Liver (tissue), 7 donors: ENCODE measurements at regions not wholly inside any gene's neighbourhood (a gene's known extent, or its start where the extent isn't known, plus 50 kb on each side); places are given as distances from the start of the nearest gene placed in this dataset.

Experiments used
- DNase-seq: peaks from one replicate; pipeline ENCODE4 v3.0.0-alpha.2; 2017; ENCODE audit warnings: low spot score
- H3K27ac ChIP-seq, 2 donors: one replicate each; pipeline ENCODE4 v1.7.0; 2013; ENCODE audit warnings: inconsistent platforms in 2 of 2, low read length in 2 of 2, control low read depth in 1 of 2, low read depth in 1 of 2, mild to moderate bottlenecking in 1 of 2
- H3K27me3 ChIP-seq, 4 donors: one replicate each; pipeline versions ENCODE4 v1.6.1 to v1.7.0; 2013; ENCODE audit warnings: low read length in 3 of 4, inconsistent platforms in 1 of 4, mild to moderate bottlenecking in 1 of 4, moderate library complexity in 1 of 4; ENCODE audit not compliant: control insufficient read depth in 4 of 4, insufficient read depth in 4 of 4
- H3K36me3 ChIP-seq, 4 donors: one replicate each; pipeline versions ENCODE4 v1.6.1 to v1.7.0; 2013; ENCODE audit warnings: low read length in 3 of 4, mild to moderate bottlenecking in 3 of 4, low read depth in 1 of 4, moderate library complexity in 1 of 4; ENCODE audit not compliant: control insufficient read depth in 4 of 4, insufficient read depth in 3 of 4
- H3K4me1 ChIP-seq, 4 donors: one replicate each; pipeline versions ENCODE4 v1.6.1 to v1.7.0; 2013; ENCODE audit warnings: low read length in 3 of 4, mild to moderate bottlenecking in 3 of 4, moderate library complexity in 1 of 4; ENCODE audit not compliant: control insufficient read depth in 4 of 4, insufficient read depth in 4 of 4
- H3K4me3 ChIP-seq, 3 donors: one replicate each; pipeline versions ENCODE4 v1.6.1 to v1.7.0; 2013; ENCODE audit warnings: low read length in 3 of 3, control low read depth in 1 of 3, low read depth in 1 of 3, mild to moderate bottlenecking in 1 of 3
- H3K9ac ChIP-seq, 2 donors: one replicate each; pipeline ENCODE4 v1.7.0; 2013; ENCODE audit warnings: low read length in 2 of 2, mild to moderate bottlenecking in 2 of 2, moderate library complexity in 2 of 2, control low read depth in 1 of 2, low read depth in 1 of 2
- H3K9me3 ChIP-seq, 4 donors: one replicate each; pipeline versions ENCODE4 v1.6.1 to v1.7.0; 2013; ENCODE audit warnings: low read length in 3 of 4; ENCODE audit not compliant: control insufficient read depth in 4 of 4
- ATF3 ChIP-seq: IDR thresholded peaks from 2 replicates; pipeline ENCODE4 v1.6.1; 2016; ENCODE audit warnings: antibody characterized with exemption
- EGR1 ChIP-seq, 2 donors: IDR thresholded peaks; 2 replicates each; pipeline ENCODE4 v1.6.1; 2016 to 2018; ENCODE audit warnings: antibody characterized with exemption in 2 of 2, low read depth in 2 of 2
- FOXA1 ChIP-seq: IDR thresholded peaks from 2 replicates; pipeline ENCODE4 v1.6.1; 2016; ENCODE audit warnings: antibody characterized with exemption
- FOXA2 ChIP-seq: IDR thresholded peaks from 2 replicates; pipeline ENCODE4 v1.6.1; 2016; ENCODE audit warnings: antibody characterized with exemption
- HNF4G ChIP-seq: IDR thresholded peaks from 2 replicates; pipeline ENCODE4 v1.6.1; 2016; ENCODE audit warnings: antibody characterized with exemption
- MAX ChIP-seq: IDR thresholded peaks from 2 replicates; pipeline ENCODE4 v1.6.1; 2016; ENCODE audit warnings: antibody characterized with exemption
- NR2F2 ChIP-seq: IDR thresholded peaks from 2 replicates; pipeline ENCODE4 v1.6.1; 2016; ENCODE audit warnings: antibody characterized with exemption
- RAD21 ChIP-seq, 2 donors: IDR thresholded peaks; 2 replicates each; pipeline ENCODE4 v1.6.1; 2016; ENCODE audit warnings: antibody characterized with exemption in 2 of 2, mild to moderate bottlenecking in 2 of 2
- REST ChIP-seq: IDR thresholded peaks from 2 replicates; pipeline ENCODE4 v1.6.1; 2016; ENCODE audit warnings: antibody characterized with exemption, mild to moderate bottlenecking
- RXRA ChIP-seq, 2 donors: IDR thresholded peaks; 2 replicates each; pipeline ENCODE4 v1.6.1; 2017 to 2018; ENCODE audit warnings: antibody characterized with exemption in 2 of 2, mild to moderate bottlenecking in 1 of 2
- SP1 ChIP-seq: IDR thresholded peaks from 2 replicates; pipeline ENCODE4 v1.6.1; 2018; ENCODE audit warnings: antibody characterized with exemption, mild to moderate bottlenecking
- TAF1 ChIP-seq: conservative IDR thresholded peaks from 2 replicates; pipeline ENCODE4 v1.6.1; 2016; ENCODE audit warnings: antibody characterized with exemption, mild to moderate bottlenecking
- YY1 ChIP-seq: IDR thresholded peaks from 2 replicates; pipeline ENCODE4 v1.6.1; 2016; ENCODE audit warnings: antibody characterized with exemption, mild to moderate bottlenecking
- ZBTB33 ChIP-seq: IDR thresholded peaks from 2 replicates; pipeline ENCODE4 v1.6.1; 2016; ENCODE audit warnings: antibody characterized with exemption
- WGBS: extraction: QIAGEN DNeasy Blood & Tissue Kit; methylation state at CpG from one replicate; pipeline ENCODE4 v1.1.7; 2013; 5-methylcytosine and 5-hydroxymethylcytosine counted together
- donor health status: healthy.
- donor health status: healthy.
- donor health status: healthy.
- donor health status: healthy.

- no peak overlapping the region for H3K9ac ChIP-seq
- no peak for TF ChIP-seq RAD21 (IDR thresholded peaks at IDR 0.05)
- no peak for TF ChIP-seq HNF4G
- TF ChIP-seq ATF3 = no peak
- TF ChIP-seq RXRA (IDR thresholded peaks at IDR 0.05) = no peak
- TF ChIP-seq SP1 = no peak
- no peak for TF ChIP-seq ZBTB33
- TF ChIP-seq FOXA2 = no peak
- TF ChIP-seq TAF1 = no peak
- TF ChIP-seq MAX = no peak
- TF ChIP-seq REST = no peak
- no peak for TF ChIP-seq EGR1 (IDR thresholded peaks at IDR 0.05; ENCODE audit: low read depth in 2 of 2)
- TF ChIP-seq YY1 = no peak
- no peak for TF ChIP-seq FOXA1
- no peaks in the 10 kb centered on the region for H3K27me3 ChIP-seq
- DNase-seq = no peak
- WGBS = 85% methylated on average over 2 of the region's 2 CpGs
- no peak overlapping the region for H3K4me3 ChIP-seq
- no peak overlapping the region for H3K27ac ChIP-seq
- H3K36me3 ChIP-seq = no peaks in the 10 kb centered on the region
- peaks cover 0 to 2% (median 0%) of the 10 kb centered on the region in 4 donors for H3K9me3 ChIP-seq
- H3K4me1 ChIP-seq = no peaks in the 10 kb centered on the region
Observed at GRCh38 chr4:66876946-66877345, 668.4 kb downstream of the CENPC start.

- WGBS = 85% methylated on average over 1 of the region's 1 CpG
- Histone ChIP-seq H3K4me1 (no peaks in the 10 kb centered on the region), H3K4me3 (no peak overlapping the region), H3K36me3 (no peaks in the 10 kb centered on the region), H3K9ac (no peak overlapping the region), H3K27me3 (no peaks in the 10 kb centered on the region), H3K9me3 (peaks cover 0 to 2% (median 0%) of the 10 kb centered on the region in 4 donors), H3K27ac (no peak overlapping the region)
- DNase-seq = no peak
- TF ChIP-seq MAX = no peak
- TF ChIP-seq NR2F2 = no peak
- TF ChIP-seq ZBTB33 = no peak
- TF ChIP-seq RXRA (IDR thresholded peaks at IDR 0.05) = no peak
Observed at GRCh38 chr4:66872661-66873060, 672.6 kb downstream of the CENPC start.
